ENCODE measurements at regions not wholly inside any gene's neighbourhood (a gene's known extent, or its start where the extent isn't known, plus 50 kb on each side); places are given as distances from the start of the nearest gene placed in this dataset.

- Histone ChIP-seq H3K9me3 (ENCODE audit: low read depth, low read length) (peaks cover under 1% of the 10 kb centered on the region), H3K4me2 (ENCODE audit: insufficient read depth, low read length) (no peak overlapping the region), H3K36me3 (ENCODE audit: insufficient read depth, low read length) (no peaks in the 10 kb centered on the region), H3K4me3 (ENCODE audit: insufficient read depth, low read length) (no peak overlapping the region), H4K20me1 (ENCODE audit: insufficient read depth, low read length) (no peaks in the 10 kb centered on the region), H3K79me2 (ENCODE audit: insufficient read depth, low read length) (no peaks in the 10 kb centered on the region), H3K4me1 (ENCODE audit: insufficient read depth, low read length) (no peaks in the 10 kb centered on the region), H3K27me3 (ENCODE audit: insufficient read depth, low read length) (no peaks in the 10 kb centered on the region), H2AFZ (ENCODE audit: low read length) (no peak overlapping the region), H3K27ac (ENCODE audit: low read depth, low read length) (no peak overlapping the region)
- no peak for DNase-seq (ENCODE audit: insufficient read length, low spot score, missing footprints)
- TF ChIP-seq CTCF (IDR thresholded peaks at IDR 0.05; ENCODE audit: extremely low read depth, low read depth, low read length): no peak
These were observed 213.5 kb downstream of the MANEA start for GRCh38 chr6:95790787-95791186.

- no peak for TF ChIP-seq CTCF (IDR thresholded peaks at IDR 0.05; ENCODE audit: extremely low read depth, low read depth, low read length)
- Histone ChIP-seq H3K4me2 (ENCODE audit: insufficient read depth, low read length) (no peak overlapping the region), H3K27ac (ENCODE audit: low read depth, low read length) (no peak overlapping the region), H3K27me3 (ENCODE audit: insufficient read depth, low read length) (no peaks in the 10 kb centered on the region), H3K79me2 (ENCODE audit: insufficient read depth, low read length) (no peaks in the 10 kb centered on the region), H3K4me1 (ENCODE audit: insufficient read depth, low read length) (no peaks in the 10 kb centered on the region), H4K20me1 (ENCODE audit: insufficient read depth, low read length) (no peaks in the 10 kb centered on the region), H3K9me3 (ENCODE audit: low read depth, low read length) (peaks cover 3% of the 10 kb centered on the region), H3K36me3 (ENCODE audit: insufficient read depth, low read length) (no peaks in the 10 kb centered on the region), H3K4me3 (ENCODE audit: insufficient read depth, low read length) (no peak overlapping the region), H2AFZ (ENCODE audit: low read length) (no peak overlapping the region)
- DNase-seq (ENCODE audit: insufficient read length, low spot score, missing footprints): no peak
These were observed 217.4 kb downstream of the MANEA start for GRCh38 chr6:95794749-95795148.

GRCh38 chr6:95795927-95796326 is 218.6 kb downstream of the MANEA start:
- no peak for DNase-seq (ENCODE audit: insufficient read length, low spot score, missing footprints)
- no peak overlapping the region for H3K4me3 ChIP-seq (ENCODE audit: insufficient read depth, low read length)
- H3K4me1 ChIP-seq (ENCODE audit: insufficient read depth, low read length): no peaks in the 10 kb centered on the region
- no peak overlapping the region for H3K27ac ChIP-seq (ENCODE audit: low read depth, low read length)
- no peaks in the 10 kb centered on the region for H3K27me3 ChIP-seq (ENCODE audit: insufficient read depth, low read length)
- no peak for TF ChIP-seq CTCF (IDR thresholded peaks at IDR 0.05; ENCODE audit: extremely low read depth, low read depth, low read length)
- no peak overlapping the region for H3K4me2 ChIP-seq (ENCODE audit: insufficient read depth, low read length)
- H3K36me3 ChIP-seq (ENCODE audit: insufficient read depth, low read length): no peaks in the 10 kb centered on the region
- no peaks in the 10 kb centered on the region for H4K20me1 ChIP-seq (ENCODE audit: insufficient read depth, low read length)
- peaks cover 3% of the 10 kb centered on the region for H3K9me3 ChIP-seq (ENCODE audit: low read depth, low read length)
- no peaks in the 10 kb centered on the region for H3K79me2 ChIP-seq (ENCODE audit: insufficient read depth, low read length)
- no peak overlapping the region for H2AFZ ChIP-seq (ENCODE audit: low read length)

GRCh38 chr6:95797054-95797453 is 218.7 kb upstream of the FUT9 start:
- no peak for TF ChIP-seq CTCF (IDR thresholded peaks at IDR 0.05; ENCODE audit: extremely low read depth, low read depth, low read length)
- Histone ChIP-seq H3K4me1 (ENCODE audit: insufficient read depth, low read length) (no peaks in the 10 kb centered on the region), H3K36me3 (ENCODE audit: insufficient read depth, low read length) (no peaks in the 10 kb centered on the region), H2AFZ (ENCODE audit: low read length) (no peak overlapping the region), H4K20me1 (ENCODE audit: insufficient read depth, low read length) (no peaks in the 10 kb centered on the region), H3K79me2 (ENCODE audit: insufficient read depth, low read length) (no peaks in the 10 kb centered on the region), H3K27ac (ENCODE audit: low read depth, low read length) (no peak overlapping the region), H3K9me3 (ENCODE audit: low read depth, low read length) (peaks cover 3% of the 10 kb centered on the region), H3K4me2 (ENCODE audit: insufficient read depth, low read length) (no peak overlapping the region), H3K27me3 (ENCODE audit: insufficient read depth, low read length) (no peaks in the 10 kb centered on the region), H3K4me3 (ENCODE audit: insufficient read depth, low read length) (no peak overlapping the region)
- no peak for DNase-seq (ENCODE audit: insufficient read length, low spot score, missing footprints)

All from osteoblast (primary cell).